GM10248 (cell line): ENCODE measurements at regions not wholly inside any gene's neighbourhood (a gene's known extent, or its start where the extent isn't known, plus 50 kb on each side); places are given as distances from the start of the nearest gene placed in this dataset.

Source experiments
- CTCF ChIA-PET: fragments of 300-600 bp; sonication (Branson Sonifier 250); formaldehyde crosslinking; extraction: SDS; loops from one replicate; lab custom pipeline; 2021; ENCODE audit warnings: antibody characterized with exemption; lab: Yijun Ruan, JAX
- POLR2A ChIA-PET: fragments of 350-650 bp; sonication (Branson Sonifier 250); formaldehyde crosslinking; extraction: SDS; loops from one replicate; lab custom pipeline; 2020; ENCODE audit warnings: antibody characterized with exemption; lab: Yijun Ruan, JAX
- DNase-seq: peaks from one replicate; pipeline ENCODE4 v3.0.0; 2012; ENCODE audit errors: extremely low spot score
- TF ChIP-seq, protein P1 (sequence below): IDR thresholded peaks from 2 replicates; pipeline ENCODE4 v1.5.1; 2012; ENCODE audit warnings: mild to moderate bottlenecking, low read depth; ENCODE audit errors: extremely low read depth, missing control alignments, control extremely low read depth

DNA sequence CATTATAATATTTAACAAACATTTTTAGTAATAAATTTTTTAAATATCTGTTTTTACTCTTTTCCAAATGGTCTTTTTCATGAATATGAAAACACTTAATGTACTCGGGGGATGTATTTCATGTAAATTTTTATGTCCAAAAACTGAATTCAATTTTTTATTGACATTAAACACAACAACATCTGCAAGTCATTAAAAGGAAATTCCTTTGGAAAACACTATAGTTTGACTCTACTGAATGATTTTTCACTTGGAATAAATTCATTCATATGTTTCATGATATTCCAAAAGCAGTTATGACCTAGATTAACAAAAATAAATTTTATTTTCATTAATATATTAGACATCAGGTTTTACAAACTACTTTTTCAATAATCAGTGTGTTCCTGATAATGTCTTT is 239.8 kb upstream of the AGTR1 start:
- ChIA-PET POLR2A (no interaction called here), CTCF (no interaction called here)
- TF ChIP-seq, protein P1, sequence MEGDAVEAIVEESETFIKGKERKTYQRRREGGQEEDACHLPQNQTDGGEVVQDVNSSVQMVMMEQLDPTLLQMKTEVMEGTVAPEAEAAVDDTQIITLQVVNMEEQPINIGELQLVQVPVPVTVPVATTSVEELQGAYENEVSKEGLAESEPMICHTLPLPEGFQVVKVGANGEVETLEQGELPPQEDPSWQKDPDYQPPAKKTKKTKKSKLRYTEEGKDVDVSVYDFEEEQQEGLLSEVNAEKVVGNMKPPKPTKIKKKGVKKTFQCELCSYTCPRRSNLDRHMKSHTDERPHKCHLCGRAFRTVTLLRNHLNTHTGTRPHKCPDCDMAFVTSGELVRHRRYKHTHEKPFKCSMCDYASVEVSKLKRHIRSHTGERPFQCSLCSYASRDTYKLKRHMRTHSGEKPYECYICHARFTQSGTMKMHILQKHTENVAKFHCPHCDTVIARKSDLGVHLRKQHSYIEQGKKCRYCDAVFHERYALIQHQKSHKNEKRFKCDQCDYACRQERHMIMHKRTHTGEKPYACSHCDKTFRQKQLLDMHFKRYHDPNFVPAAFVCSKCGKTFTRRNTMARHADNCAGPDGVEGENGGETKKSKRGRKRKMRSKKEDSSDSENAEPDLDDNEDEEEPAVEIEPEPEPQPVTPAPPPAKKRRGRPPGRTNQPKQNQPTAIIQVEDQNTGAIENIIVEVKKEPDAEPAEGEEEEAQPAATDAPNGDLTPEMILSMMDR: no peak
- no peak for DNase-seq

GRCh38 chr3:148459931-148460513 is 237.7 kb upstream of the AGTR1 start:
- CTCF ChIA-PET: interaction anchor here (0.7 kb wide), 1 partner anchor 9 kb away, joined by 3 read pairs; no protein-coding TSS in a partner anchor
- TF ChIP-seq, protein P1: peak; percentile 30
- POLR2A ChIA-PET: no interaction called here
- peak; percentile 12 for DNase-seq

DNA sequence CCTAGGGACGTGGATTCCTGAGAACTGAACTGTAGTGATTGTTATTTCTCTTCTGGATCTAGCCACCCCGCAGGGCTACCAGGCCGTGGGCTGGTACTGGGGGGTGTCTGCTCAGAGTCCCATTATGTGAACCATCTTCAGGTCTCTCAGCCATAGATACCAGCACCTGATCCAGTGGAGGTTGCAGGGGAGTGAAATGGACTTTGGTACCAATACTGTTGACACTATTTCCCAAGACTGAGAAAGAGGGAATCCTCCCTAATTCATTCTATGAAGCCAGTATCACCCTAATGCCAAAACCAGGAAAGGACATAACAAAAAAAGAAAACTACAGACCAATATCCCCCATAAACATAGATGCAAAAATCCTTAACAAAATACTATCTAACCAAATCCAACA is 237.0 kb upstream of the AGTR1 start:
- TF ChIP-seq, protein P1: no peak
- no peak for DNase-seq
- CTCF ChIA-PET: no interaction called here
- POLR2A ChIA-PET: no interaction called here

DNA sequence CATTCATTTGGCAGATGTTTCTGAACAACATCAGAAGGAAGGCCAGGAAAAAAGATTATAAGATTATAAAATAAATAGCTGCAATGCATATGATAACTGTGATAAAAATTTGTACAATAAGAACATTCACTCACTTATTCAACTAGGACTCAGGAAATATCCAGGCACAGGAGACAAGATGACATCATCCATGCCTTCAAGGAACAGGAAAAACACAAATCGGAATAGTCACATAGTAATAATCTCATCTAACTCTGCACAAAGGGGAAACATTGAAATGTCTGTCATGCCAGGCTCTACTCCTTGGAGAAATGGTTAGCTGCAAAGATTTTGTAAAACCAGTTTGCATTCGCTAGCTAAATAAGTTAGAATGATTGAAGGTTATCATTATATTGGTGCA is 233.5 kb upstream of the AGTR1 start:
- DNase-seq: no peak
- TF ChIP-seq, protein P1: no peak
- ChIA-PET POLR2A (no interaction called here), CTCF (interaction anchor here (0.8 to 1.2 kb wide), 2 partner anchors 10 to 83 kb away, joined by 3 to 4 read pairs; no protein-coding TSS in a partner anchor)

- ChIA-PET CTCF (no interaction called here), POLR2A (no interaction called here)
- TF ChIP-seq, protein P1: no peak
- DNase-seq: no peak
Measured at GRCh38 chr3:148466143-148466542, 231.6 kb upstream of the AGTR1 start.

DNA sequence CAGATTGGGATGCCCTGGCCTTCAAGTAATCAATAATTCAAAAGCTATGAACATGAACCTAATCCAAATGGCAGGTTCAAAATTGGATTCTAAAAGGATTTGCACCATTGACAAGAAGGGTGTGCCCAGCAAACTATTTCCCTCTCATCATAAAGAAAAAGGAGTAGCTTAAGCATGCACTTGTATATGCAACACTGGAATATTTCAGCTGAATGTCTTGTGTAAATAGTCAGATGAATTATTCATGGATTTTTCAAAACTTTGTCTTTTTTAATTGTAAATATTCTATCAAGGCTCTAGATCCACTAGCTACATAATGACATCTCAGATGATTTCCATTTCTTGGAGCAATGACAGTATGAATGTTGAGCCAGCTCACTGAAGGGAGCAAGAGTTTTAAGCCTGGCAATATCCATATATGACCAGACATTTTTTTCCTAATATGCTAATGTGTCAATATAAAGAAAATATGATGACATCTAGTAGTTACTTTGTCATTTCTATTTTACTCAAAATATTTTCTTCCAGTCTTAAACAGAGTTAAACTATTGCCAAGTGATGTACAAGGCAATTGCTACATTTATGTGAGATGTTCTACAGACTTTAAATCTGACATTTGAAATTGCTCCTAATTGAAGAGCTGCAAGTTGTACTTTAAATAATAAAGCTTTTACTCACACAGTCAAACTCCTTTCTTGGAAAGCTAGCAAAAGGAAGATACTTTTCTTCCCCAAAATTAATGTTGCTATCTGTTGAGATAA is 230.5 kb upstream of the AGTR1 start:
- no peak for DNase-seq
- TF ChIP-seq, protein P1: no peak
- ChIA-PET CTCF (interaction anchor here (1.2 kb wide), 1 partner anchor 10 kb away, joined by 4 read pairs; no protein-coding TSS in a partner anchor), POLR2A (no interaction called here)
